AG04449 (cell line): ENCODE measurements at regions not wholly inside any gene's neighbourhood (a gene's known extent, or its start where the extent isn't known, plus 50 kb on each side); places are given as distances from the start of the nearest gene placed in this dataset.

Experiments
- CTCF ChIA-PET: fragments of 350-600 bp; formaldehyde crosslinking; extraction: SDS; loops from one replicate; lab custom pipeline; 2021; ENCODE audit warnings: antibody characterized with exemption; lab: Yijun Ruan, JAX
- POLR2A ChIA-PET: fragments of 400-600, 350-600 bp; formaldehyde crosslinking; extraction: SDS; loops from one replicate; lab custom pipeline; 2020; ENCODE audit warnings: antibody characterized with exemption, inconsistent platforms; lab: Yijun Ruan, JAX
- DNase-seq: peaks from one replicate; pipeline ENCODE4 v3.0.0-alpha.2; 2010; ENCODE audit warnings: low read depth, low spot score
- H3K4me3 ChIP-seq: 2 replicates; pipeline ENCODE4 v1.5.1; 2011; ENCODE audit warnings: low read depth, mild to moderate bottlenecking, control low read depth, low read length
- TF ChIP-seq, protein P1 (sequence below): IDR thresholded peaks from one replicate; pipeline ENCODE4 v1.5.1; 2011; ENCODE audit warnings: mild to moderate bottlenecking, moderate library complexity, low read length, control low read depth, inconsistent platforms; ENCODE audit not compliant: insufficient read depth; ENCODE audit errors: missing control alignments

DNA sequence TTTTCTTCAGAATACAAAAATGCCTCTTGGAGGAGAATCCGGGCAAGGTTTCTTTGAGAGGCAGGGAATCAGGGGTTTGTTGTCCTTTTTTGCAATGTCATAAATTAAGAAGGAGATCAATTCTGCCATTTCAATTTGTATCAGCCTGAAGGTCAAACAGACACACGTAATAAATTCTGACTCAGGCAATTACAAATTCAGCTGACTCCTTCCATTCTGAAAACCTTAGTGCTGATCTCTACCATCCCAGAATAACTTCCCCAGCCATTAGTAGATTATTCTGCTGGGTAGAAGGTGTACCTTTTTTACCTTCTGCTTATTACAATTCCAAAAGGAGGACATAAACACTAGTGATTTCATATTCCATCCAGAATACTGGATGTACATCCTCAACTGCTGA, 516.6 kb downstream of the AGTPBP1 start:
- no peak for DNase-seq
- CTCF ChIA-PET: interaction anchor here (0.7 kb wide), 1 partner anchor 12 kb away, joined by 3 read pairs; no protein-coding TSS in a partner anchor
- H3K4me3 ChIP-seq: no peak overlapping the region
- TF ChIP-seq, protein P1, sequence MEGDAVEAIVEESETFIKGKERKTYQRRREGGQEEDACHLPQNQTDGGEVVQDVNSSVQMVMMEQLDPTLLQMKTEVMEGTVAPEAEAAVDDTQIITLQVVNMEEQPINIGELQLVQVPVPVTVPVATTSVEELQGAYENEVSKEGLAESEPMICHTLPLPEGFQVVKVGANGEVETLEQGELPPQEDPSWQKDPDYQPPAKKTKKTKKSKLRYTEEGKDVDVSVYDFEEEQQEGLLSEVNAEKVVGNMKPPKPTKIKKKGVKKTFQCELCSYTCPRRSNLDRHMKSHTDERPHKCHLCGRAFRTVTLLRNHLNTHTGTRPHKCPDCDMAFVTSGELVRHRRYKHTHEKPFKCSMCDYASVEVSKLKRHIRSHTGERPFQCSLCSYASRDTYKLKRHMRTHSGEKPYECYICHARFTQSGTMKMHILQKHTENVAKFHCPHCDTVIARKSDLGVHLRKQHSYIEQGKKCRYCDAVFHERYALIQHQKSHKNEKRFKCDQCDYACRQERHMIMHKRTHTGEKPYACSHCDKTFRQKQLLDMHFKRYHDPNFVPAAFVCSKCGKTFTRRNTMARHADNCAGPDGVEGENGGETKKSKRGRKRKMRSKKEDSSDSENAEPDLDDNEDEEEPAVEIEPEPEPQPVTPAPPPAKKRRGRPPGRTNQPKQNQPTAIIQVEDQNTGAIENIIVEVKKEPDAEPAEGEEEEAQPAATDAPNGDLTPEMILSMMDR: no peak
- POLR2A ChIA-PET: interaction anchor here (1.9 kb wide), 1 partner anchor 12 kb away, joined by 7 read pairs; no protein-coding TSS in a partner anchor

DNA sequence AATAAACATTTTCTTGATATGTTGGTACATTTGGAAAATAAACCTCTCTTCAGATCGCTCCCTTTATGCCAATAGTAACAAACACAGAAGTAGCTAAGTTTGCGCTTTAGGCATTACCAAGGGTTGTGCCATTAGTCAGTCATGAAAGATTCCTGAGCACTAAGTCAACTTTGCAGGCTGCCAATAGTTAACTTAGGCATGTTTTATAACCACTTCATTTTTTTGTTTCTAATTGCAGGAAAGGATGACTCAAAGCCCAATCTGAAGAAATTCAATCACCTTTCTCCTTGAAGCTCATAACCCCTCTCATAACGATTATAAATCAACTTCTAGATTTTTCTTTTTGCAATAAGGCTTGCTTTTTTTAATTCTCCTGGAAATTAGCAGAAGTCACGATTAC, 517.0 kb downstream of the AGTPBP1 start:
- H3K4me3 ChIP-seq: no peak overlapping the region
- TF ChIP-seq, protein P1: no peak
- peak; percentile 67 for DNase-seq
- CTCF ChIA-PET: interaction anchor here (1.0 kb wide), 1 partner anchor 827 kb away, joined by 3 read pairs; no protein-coding TSS in a partner anchor
- POLR2A ChIA-PET: interaction anchor here (1.9 kb wide), 1 partner anchor 12 kb away, joined by 7 read pairs; no protein-coding TSS in a partner anchor

- no peak overlapping the region for H3K4me3 ChIP-seq
- no peak for DNase-seq
- POLR2A ChIA-PET: interaction anchor here (1.9 kb wide), 1 partner anchor 11 kb away, joined by 7 read pairs; no protein-coding TSS in a partner anchor
- CTCF ChIA-PET: interaction anchor here (1.0 kb wide), 1 partner anchor 827 kb away, joined by 3 read pairs; no protein-coding TSS in a partner anchor
- TF ChIP-seq, protein P1: no peak
Measured at GRCh38 chr9:85224301-85224700, 517.5 kb downstream of the AGTPBP1 start.

DNA sequence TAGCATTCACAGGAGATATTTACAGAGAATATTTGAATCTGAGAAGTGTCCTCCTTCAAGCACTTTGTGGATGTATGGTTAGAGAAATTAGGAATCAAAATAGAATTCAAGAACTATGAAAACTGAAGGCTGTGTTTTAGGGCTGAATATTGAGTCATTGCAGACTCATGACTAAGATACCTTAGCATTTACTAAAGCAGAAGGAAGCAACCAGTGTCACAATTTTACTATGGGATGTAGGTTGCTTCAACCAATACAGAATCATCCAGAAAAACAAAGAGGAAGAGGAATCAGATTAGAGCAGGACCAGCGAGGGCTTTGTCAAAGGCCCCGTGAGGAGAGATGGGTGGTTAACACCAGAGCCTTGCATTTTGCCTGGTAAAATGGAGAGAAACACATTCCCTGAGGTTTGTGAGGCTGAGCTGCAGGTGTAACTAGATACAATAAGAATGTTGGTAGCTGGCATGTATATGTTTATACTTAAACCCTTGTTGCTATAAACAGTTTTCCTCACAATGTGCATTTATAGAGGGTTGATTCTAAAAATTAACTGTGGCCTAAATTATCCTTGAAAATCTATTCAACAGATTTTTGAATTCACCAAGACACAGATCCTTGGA, 518.1 kb downstream of the AGTPBP1 start:
- ChIA-PET CTCF (interaction anchor here (1.0 kb wide), 1 partner anchor 826 kb away, joined by 3 read pairs; no protein-coding TSS in a partner anchor), POLR2A (interaction anchor here (1.9 kb wide), 1 partner anchor 11 kb away, joined by 7 read pairs; no protein-coding TSS in a partner anchor)
- no peak for DNase-seq
- TF ChIP-seq, protein P1: no peak
- no peak overlapping the region for H3K4me3 ChIP-seq

DNA sequence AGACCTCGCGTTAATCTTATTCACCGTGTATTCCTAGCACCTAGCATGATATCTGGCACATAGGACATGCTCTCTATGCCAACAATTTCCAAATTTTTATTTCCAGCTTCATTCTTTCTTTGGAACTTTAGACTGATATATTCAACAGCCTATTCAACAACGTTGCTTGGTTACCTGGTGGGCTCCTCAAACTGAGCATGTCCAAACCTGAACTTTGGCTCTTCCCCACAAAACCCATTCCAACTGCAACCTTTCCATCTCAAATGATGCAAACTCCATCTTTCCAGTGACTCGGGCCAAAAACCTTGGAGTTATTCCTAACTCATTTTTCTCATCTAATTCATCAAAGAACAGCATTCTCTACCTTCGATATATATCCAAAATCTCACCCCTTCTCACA, 525.2 kb downstream of the AGTPBP1 start:
- ChIA-PET CTCF (no interaction called here), POLR2A (no interaction called here)
- DNase-seq: no peak
- TF ChIP-seq, protein P1: no peak
- no peak overlapping the region for H3K4me3 ChIP-seq

- CTCF ChIA-PET: no interaction called here
- POLR2A ChIA-PET: no interaction called here
- DNase-seq: no peak
- TF ChIP-seq, protein P1: no peak
- H3K4me3 ChIP-seq: no peak overlapping the region
Measured at GRCh38 chr9:85215961-85216360, 525.8 kb downstream of the AGTPBP1 start.
